ENCODE measurements at regions not wholly inside any gene's neighbourhood (a gene's known extent, or its start where the extent isn't known, plus 50 kb on each side); places are given as distances from the start of the nearest gene placed in this dataset.

DNA sequence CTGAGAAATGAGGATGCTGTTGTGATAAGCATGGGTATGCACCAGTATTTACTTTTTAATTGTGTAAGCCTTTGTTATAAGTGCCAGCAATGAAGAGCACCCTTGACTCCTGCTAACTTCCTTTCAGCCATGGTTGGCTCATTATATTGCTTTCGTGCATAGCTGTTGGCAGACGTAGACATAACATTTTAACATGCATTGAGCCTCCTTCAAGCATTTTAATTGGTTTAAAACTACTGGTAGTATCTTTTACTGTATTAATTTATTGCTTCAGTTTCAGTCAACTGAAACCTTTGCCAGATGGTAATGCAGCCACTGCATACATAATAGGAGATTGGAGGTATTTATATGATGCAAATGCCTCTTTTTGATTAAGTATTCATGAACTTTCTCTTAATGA, 1285.4 kb downstream of the PCDH18 start:
- DNase-seq (ENCODE audit: low spot score): no peak
- intact Hi-C loops (cut with micrococcal nuclease; ENCODE audit: unreplicated experiment): no loop called here
- BruUV-seq (replicated peaks): no TSS peak
- ChIA-PET CTCF (no interaction called here), POLR2A (ENCODE audit: low non-redundant PET) (no interaction called here)
- Histone ChIP-seq H3K4me1 (ENCODE audit: insufficient read depth, low read length, poor library complexity, severe bottlenecking) (no peaks in the 10 kb centered on the region), H3K27ac (ENCODE audit: low read depth, low read length, poor library complexity, severe bottlenecking) (no peak overlapping the region), H3K36me3 (ENCODE audit: insufficient read depth, low read length, poor library complexity, severe bottlenecking) (no peaks in the 10 kb centered on the region), H3K27me3 (replicated peaks; ENCODE audit: insufficient read depth, low read depth, low read length, poor library complexity) (no peaks in the 10 kb centered on the region), H3K4me3 (ENCODE audit: low read depth, low read length, poor library complexity, severe bottlenecking) (no peak overlapping the region), H3K9me3 (ENCODE audit: low read depth, low read length, poor library complexity, severe bottlenecking) (no peaks in the 10 kb centered on the region)
- TF ChIP-seq, protein P1, sequence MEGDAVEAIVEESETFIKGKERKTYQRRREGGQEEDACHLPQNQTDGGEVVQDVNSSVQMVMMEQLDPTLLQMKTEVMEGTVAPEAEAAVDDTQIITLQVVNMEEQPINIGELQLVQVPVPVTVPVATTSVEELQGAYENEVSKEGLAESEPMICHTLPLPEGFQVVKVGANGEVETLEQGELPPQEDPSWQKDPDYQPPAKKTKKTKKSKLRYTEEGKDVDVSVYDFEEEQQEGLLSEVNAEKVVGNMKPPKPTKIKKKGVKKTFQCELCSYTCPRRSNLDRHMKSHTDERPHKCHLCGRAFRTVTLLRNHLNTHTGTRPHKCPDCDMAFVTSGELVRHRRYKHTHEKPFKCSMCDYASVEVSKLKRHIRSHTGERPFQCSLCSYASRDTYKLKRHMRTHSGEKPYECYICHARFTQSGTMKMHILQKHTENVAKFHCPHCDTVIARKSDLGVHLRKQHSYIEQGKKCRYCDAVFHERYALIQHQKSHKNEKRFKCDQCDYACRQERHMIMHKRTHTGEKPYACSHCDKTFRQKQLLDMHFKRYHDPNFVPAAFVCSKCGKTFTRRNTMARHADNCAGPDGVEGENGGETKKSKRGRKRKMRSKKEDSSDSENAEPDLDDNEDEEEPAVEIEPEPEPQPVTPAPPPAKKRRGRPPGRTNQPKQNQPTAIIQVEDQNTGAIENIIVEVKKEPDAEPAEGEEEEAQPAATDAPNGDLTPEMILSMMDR (conservative IDR thresholded peaks at IDR 0.05; ENCODE audit: low read depth, low read length): no peak
- no peak for TF ChIP-seq EZH2 (IDR thresholded peaks at IDR 0.05; ENCODE audit: borderline replicate concordance, low read depth, low read length, poor library complexity, severe bottlenecking)

DNA sequence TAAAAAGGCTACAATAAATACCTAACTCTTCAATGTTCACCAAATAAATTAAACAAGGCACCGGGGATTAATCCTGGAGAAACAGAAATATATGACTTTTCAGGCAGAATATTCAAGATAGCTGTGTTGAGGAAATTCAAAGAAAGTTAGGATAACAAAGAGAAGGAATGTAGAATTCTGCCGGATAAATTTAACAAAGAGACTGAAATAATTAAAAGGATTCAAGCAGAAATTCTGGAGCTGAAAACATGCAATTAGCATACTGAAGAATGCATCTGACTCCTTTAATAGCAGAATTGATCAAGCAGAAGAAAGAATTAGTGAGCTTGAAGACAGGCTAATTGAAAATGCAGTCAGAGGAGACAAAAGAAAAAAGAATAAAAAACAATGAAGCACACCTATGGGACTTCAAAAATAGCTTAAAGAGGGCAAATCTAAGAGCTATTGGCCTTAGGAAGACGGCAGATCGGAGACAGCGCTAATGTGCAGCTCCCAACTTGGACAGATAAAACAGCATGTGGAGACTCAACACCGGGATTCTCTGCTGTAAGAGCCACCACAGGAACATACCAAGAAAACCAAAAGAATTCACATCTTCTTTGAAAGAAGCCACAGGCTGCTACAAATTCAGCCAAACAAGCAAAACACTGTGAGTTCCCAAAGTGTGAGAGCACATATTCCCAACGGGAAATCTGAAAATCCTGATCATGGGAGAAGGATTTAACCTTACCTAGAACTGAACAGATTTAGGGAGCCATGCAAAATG, 1290.9 kb downstream of the PCDH18 start:
- H3K4me1 ChIP-seq (ENCODE audit: insufficient read depth, low read length, poor library complexity, severe bottlenecking): no peaks in the 10 kb centered on the region
- no peak overlapping the region for H3K4me3 ChIP-seq (ENCODE audit: low read depth, low read length, poor library complexity, severe bottlenecking)
- CTCF ChIA-PET: no interaction called here
- POLR2A ChIA-PET (ENCODE audit: low non-redundant PET): no interaction called here
- H3K9me3 ChIP-seq (ENCODE audit: low read depth, low read length, poor library complexity, severe bottlenecking): peaks cover 10% of the 10 kb centered on the region
- H3K27ac ChIP-seq (ENCODE audit: low read depth, low read length, poor library complexity, severe bottlenecking): no peak overlapping the region
- DNase-seq (ENCODE audit: low spot score): no peak
- no TSS peak for BruUV-seq (replicated peaks)
- intact Hi-C loops (cut with micrococcal nuclease; ENCODE audit: unreplicated experiment): no loop called here
- no peaks in the 10 kb centered on the region for H3K27me3 ChIP-seq (replicated peaks; ENCODE audit: insufficient read depth, low read depth, low read length, poor library complexity)
- H3K36me3 ChIP-seq (ENCODE audit: insufficient read depth, low read length, poor library complexity, severe bottlenecking): no peaks in the 10 kb centered on the region
- no peak for TF ChIP-seq EZH2 (IDR thresholded peaks at IDR 0.05; ENCODE audit: borderline replicate concordance, low read depth, low read length, poor library complexity, severe bottlenecking)
- TF ChIP-seq, protein P1 (conservative IDR thresholded peaks at IDR 0.05; ENCODE audit: low read depth, low read length): no peak

DNA sequence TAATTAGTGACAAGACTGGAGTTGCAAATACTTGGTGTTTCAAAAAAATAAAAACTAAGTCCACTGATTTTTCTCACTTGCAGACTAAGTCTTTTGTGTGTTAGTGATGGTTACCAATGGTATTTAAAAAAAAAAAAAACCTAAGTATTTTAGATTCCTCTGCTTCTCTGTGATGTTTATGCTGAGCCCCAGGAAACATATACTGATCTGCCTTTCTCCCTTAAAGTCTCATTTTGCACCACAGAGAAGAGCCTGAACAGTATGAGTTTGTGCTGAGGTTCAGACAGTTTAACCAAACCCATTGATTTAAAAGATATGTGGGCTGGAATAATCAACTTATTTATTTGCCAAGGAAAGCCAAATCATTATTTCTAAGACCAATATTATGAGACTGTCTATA, 1305.0 kb downstream of the PCDH18 start:
- H3K27ac ChIP-seq (ENCODE audit: low read depth, low read length, poor library complexity, severe bottlenecking): no peak overlapping the region
- CTCF ChIA-PET: no interaction called here
- H3K36me3 ChIP-seq (ENCODE audit: insufficient read depth, low read length, poor library complexity, severe bottlenecking): no peaks in the 10 kb centered on the region
- no peaks in the 10 kb centered on the region for H3K27me3 ChIP-seq (replicated peaks; ENCODE audit: insufficient read depth, low read depth, low read length, poor library complexity)
- H3K4me1 ChIP-seq (ENCODE audit: insufficient read depth, low read length, poor library complexity, severe bottlenecking): peaks cover 4% of the 10 kb centered on the region
- H3K4me3 ChIP-seq (ENCODE audit: low read depth, low read length, poor library complexity, severe bottlenecking): no peak overlapping the region
- DNase-seq (ENCODE audit: low spot score): no peak
- TF ChIP-seq, protein P1 (conservative IDR thresholded peaks at IDR 0.05; ENCODE audit: low read depth, low read length): no peak
- no peak for TF ChIP-seq EZH2 (IDR thresholded peaks at IDR 0.05; ENCODE audit: borderline replicate concordance, low read depth, low read length, poor library complexity, severe bottlenecking)
- intact Hi-C loops (cut with micrococcal nuclease; ENCODE audit: unreplicated experiment): no loop called here
- no peaks in the 10 kb centered on the region for H3K9me3 ChIP-seq (ENCODE audit: low read depth, low read length, poor library complexity, severe bottlenecking)
- POLR2A ChIA-PET (ENCODE audit: low non-redundant PET): no interaction called here
- no TSS peak for BruUV-seq (replicated peaks)

Data from A673 (cell line).